ENCODE measurements at regions not wholly inside any gene's neighbourhood (a gene's known extent, or its start where the extent isn't known, plus 50 kb on each side); places are given as distances from the start of the nearest gene placed in this dataset.

GRCh38 chr2:77578354-77578753 is 56.2 kb upstream of the LRRTM4 start:
- TF ChIP-seq ZNF8 (CRISPR knock-in tag; IDR thresholded peaks at IDR 0.05) (no peak), ZFP3 (CRISPR knock-in tag; IDR thresholded peaks at IDR 0.05) (no peak), SNAI2 (CRISPR knock-in tag; IDR thresholded peaks at IDR 0.05) (no peak), CSDC2 (CRISPR knock-in tag; IDR thresholded peaks at IDR 0.05) (no peak), ARNTL (CRISPR knock-in tag; IDR thresholded peaks at IDR 0.05; ENCODE audit: borderline replicate concordance, low read depth) (no peak), POU6F1 (CRISPR knock-in tag; IDR thresholded peaks at IDR 0.05; ENCODE audit: borderline replicate concordance, low read depth) (no peak), BACH2 (CRISPR knock-in tag; IDR thresholded peaks at IDR 0.05; ENCODE audit: borderline replicate concordance) (no peak), ZC3H10 (CRISPR knock-in tag; IDR thresholded peaks at IDR 0.05) (no peak)
- no peak for ATAC-seq

GRCh38 chr2:77579076-77579769 is 57.0 kb upstream of the LRRTM4 start:
- TF ChIP-seq ARNTL (CRISPR knock-in tag; IDR thresholded peaks at IDR 0.05; ENCODE audit: borderline replicate concordance, low read depth) (no peak), ZFP30 (CRISPR knock-in tag; IDR thresholded peaks at IDR 0.05) (no peak), BACH2 (CRISPR knock-in tag; IDR thresholded peaks at IDR 0.05; ENCODE audit: borderline replicate concordance) (no peak), ESRRG (CRISPR knock-in tag; IDR thresholded peaks at IDR 0.05) (no peak), POU6F1 (CRISPR knock-in tag; IDR thresholded peaks at IDR 0.05; ENCODE audit: borderline replicate concordance, low read depth) (no peak), ZNF70 (CRISPR knock-in tag; IDR thresholded peaks at IDR 0.05) (no peak), CSDC2 (CRISPR knock-in tag; IDR thresholded peaks at IDR 0.05) (no peak), ZFP3 (CRISPR knock-in tag; IDR thresholded peaks at IDR 0.05) (no peak), OSR1 (CRISPR knock-in tag; IDR thresholded peaks at IDR 0.05) (no peak)
- no peak for ATAC-seq

- TF ChIP-seq ZNF70 (CRISPR knock-in tag; IDR thresholded peaks at IDR 0.05) (no peak), SNAI2 (CRISPR knock-in tag; IDR thresholded peaks at IDR 0.05) (no peak), RARB (CRISPR knock-in tag; IDR thresholded peaks at IDR 0.05) (no peak), OSR1 (CRISPR knock-in tag; IDR thresholded peaks at IDR 0.05) (no peak), CSDC2 (CRISPR knock-in tag; IDR thresholded peaks at IDR 0.05) (no peak), BACH2 (CRISPR knock-in tag; IDR thresholded peaks at IDR 0.05; ENCODE audit: borderline replicate concordance) (no peak), TCF4 (CRISPR knock-in tag; IDR thresholded peaks at IDR 0.05; ENCODE audit: borderline replicate concordance) (no peak)
- TF ChIP-seq, protein P1, sequence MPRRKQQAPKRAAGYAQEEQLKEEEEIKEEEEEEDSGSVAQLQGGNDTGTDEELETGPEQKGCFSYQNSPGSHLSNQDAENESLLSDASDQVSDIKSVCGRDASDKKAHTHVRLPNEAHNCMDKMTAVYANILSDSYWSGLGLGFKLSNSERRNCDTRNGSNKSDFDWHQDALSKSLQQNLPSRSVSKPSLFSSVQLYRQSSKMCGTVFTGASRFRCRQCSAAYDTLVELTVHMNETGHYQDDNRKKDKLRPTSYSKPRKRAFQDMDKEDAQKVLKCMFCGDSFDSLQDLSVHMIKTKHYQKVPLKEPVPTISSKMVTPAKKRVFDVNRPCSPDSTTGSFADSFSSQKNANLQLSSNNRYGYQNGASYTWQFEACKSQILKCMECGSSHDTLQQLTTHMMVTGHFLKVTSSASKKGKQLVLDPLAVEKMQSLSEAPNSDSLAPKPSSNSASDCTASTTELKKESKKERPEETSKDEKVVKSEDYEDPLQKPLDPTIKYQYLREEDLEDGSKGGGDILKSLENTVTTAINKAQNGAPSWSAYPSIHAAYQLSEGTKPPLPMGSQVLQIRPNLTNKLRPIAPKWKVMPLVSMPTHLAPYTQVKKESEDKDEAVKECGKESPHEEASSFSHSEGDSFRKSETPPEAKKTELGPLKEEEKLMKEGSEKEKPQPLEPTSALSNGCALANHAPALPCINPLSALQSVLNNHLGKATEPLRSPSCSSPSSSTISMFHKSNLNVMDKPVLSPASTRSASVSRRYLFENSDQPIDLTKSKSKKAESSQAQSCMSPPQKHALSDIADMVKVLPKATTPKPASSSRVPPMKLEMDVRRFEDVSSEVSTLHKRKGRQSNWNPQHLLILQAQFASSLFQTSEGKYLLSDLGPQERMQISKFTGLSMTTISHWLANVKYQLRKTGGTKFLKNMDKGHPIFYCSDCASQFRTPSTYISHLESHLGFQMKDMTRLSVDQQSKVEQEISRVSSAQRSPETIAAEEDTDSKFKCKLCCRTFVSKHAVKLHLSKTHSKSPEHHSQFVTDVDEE (CRISPR knock-in tag; IDR thresholded peaks at IDR 0.05): no peak
- no peak for ATAC-seq
These were observed 66.3 kb upstream of the LRRTM4 start for GRCh38 chr2:77588438-77588837.

DNA sequence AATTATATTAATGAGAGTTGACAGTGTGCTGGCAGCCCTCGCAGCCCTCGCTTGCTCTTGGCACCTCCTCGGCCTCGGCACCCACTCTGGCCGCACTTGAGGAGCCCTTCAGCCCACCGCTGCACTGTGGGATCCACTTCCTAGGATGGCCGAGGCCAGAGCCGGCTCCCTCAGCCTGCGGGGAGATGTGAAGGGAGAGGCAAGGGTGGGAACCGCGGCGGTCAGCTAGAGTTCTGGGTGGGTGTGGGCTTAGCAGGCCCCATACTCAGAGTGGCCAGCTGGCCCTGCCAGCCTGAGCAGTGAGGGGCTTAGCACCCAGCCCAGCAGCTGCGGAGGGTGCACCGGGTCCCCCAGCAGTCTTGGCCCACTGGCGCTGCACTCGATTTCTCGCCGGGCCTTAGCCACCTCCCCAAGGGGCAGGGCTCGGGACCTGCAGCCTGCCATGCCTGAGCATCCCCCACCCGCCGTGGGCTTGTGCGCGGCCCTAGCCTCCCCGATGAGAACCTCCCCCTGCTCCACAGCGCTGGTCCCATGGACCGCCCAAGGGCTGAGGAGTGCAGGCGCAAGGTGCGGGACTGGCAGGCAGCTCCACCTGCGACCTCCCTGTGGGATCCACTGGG is 68.2 kb upstream of the LRRTM4 start:
- no peak for ATAC-seq
- TF ChIP-seq RARB (CRISPR knock-in tag; IDR thresholded peaks at IDR 0.05): no peak
- no peak for TF ChIP-seq ARNTL (CRISPR knock-in tag; IDR thresholded peaks at IDR 0.05; ENCODE audit: borderline replicate concordance, low read depth)
- no peak for TF ChIP-seq TCF4 (CRISPR knock-in tag; IDR thresholded peaks at IDR 0.05; ENCODE audit: borderline replicate concordance)
- TF ChIP-seq, protein P2, sequence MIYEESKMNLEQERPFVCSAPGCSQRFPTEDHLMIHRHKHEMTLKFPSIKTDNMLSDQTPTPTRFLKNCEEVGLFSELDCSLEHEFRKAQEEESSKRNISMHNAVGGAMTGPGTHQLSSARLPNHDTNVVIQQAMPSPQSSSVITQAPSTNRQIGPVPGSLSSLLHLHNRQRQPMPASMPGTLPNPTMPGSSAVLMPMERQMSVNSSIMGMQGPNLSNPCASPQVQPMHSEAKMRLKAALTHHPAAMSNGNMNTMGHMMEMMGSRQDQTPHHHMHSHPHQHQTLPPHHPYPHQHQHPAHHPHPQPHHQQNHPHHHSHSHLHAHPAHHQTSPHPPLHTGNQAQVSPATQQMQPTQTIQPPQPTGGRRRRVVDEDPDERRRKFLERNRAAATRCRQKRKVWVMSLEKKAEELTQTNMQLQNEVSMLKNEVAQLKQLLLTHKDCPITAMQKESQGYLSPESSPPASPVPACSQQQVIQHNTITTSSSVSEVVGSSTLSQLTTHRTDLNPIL (CRISPR knock-in tag; IDR thresholded peaks at IDR 0.05; ENCODE audit: low read depth): no peak
- TF ChIP-seq PATZ1 (CRISPR knock-in tag; IDR thresholded peaks at IDR 0.05; ENCODE audit: borderline replicate concordance): no peak
- no peak for TF ChIP-seq ISL1 (CRISPR knock-in tag; IDR thresholded peaks at IDR 0.05)
- no peak for TF ChIP-seq OSR1 (CRISPR knock-in tag; IDR thresholded peaks at IDR 0.05)
- TF ChIP-seq ZC3H10 (CRISPR knock-in tag; IDR thresholded peaks at IDR 0.05): no peak
- no peak for TF ChIP-seq CSDC2 (CRISPR knock-in tag; IDR thresholded peaks at IDR 0.05)
- TF ChIP-seq ZNF8 (CRISPR knock-in tag; IDR thresholded peaks at IDR 0.05): no peak
- TF ChIP-seq BACH2 (CRISPR knock-in tag; IDR thresholded peaks at IDR 0.05; ENCODE audit: borderline replicate concordance): no peak
- TF ChIP-seq, protein P3, sequence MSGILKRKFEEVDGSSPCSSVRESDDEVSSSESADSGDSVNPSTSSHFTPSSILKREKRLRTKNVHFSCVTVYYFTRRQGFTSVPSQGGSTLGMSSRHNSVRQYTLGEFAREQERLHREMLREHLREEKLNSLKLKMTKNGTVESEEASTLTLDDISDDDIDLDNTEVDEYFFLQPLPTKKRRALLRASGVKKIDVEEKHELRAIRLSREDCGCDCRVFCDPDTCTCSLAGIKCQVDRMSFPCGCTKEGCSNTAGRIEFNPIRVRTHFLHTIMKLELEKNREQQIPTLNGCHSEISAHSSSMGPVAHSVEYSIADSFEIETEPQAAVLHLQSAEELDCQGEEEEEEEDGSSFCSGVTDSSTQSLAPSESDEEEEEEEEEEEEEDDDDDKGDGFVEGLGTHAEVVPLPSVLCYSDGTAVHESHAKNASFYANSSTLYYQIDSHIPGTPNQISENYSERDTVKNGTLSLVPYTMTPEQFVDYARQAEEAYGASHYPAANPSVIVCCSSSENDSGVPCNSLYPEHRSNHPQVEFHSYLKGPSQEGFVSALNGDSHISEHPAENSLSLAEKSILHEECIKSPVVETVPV (CRISPR knock-in tag; IDR thresholded peaks at IDR 0.05): no peak
- TF ChIP-seq PPARA (CRISPR knock-in tag; IDR thresholded peaks at IDR 0.05; ENCODE audit: borderline replicate concordance): no peak
- no peak for TF ChIP-seq ZFP30 (CRISPR knock-in tag; IDR thresholded peaks at IDR 0.05)
- no peak for TF ChIP-seq GLIS3 (CRISPR knock-in tag; IDR thresholded peaks at IDR 0.05)
- TF ChIP-seq ZFP3 (CRISPR knock-in tag; IDR thresholded peaks at IDR 0.05): no peak
- TF ChIP-seq SNAI2 (CRISPR knock-in tag; IDR thresholded peaks at IDR 0.05): no peak
- TF ChIP-seq ESRRG (CRISPR knock-in tag; IDR thresholded peaks at IDR 0.05): no peak
- TF ChIP-seq ZNF565 (CRISPR knock-in tag; conservative IDR thresholded peaks at IDR 0.05; ENCODE audit: low read depth): no peak

All from SK-N-SH treated with all-trans-retinoic acid at 6 μM for 48 hours (cell line).